ENCODE measurements at regions not wholly inside any gene's neighbourhood (a gene's known extent, or its start where the extent isn't known, plus 50 kb on each side); places are given as distances from the start of the nearest gene placed in this dataset.

DNA sequence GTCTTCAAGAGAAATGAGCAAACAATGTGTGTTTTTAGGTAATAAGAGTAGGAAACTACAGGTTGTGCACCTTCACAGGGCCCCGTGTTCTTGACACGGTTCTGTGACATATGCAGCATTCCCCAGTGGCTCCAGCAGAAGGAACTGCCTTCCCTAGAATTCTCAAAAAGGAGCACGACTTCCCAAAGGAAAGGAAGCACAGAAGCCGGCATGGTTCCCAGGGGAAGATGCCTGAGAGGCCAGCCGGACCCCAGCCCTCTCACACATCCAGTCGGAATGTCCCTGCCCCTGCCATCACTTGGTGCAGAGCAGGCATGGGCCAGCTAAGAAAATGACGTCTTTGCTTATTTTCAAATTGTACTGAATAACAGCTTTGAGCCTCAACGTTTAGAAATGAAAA is 187.3 kb upstream of the NSMCE3 start:
- intact Hi-C loops (cut with micrococcal nuclease): no loop called here

DNA sequence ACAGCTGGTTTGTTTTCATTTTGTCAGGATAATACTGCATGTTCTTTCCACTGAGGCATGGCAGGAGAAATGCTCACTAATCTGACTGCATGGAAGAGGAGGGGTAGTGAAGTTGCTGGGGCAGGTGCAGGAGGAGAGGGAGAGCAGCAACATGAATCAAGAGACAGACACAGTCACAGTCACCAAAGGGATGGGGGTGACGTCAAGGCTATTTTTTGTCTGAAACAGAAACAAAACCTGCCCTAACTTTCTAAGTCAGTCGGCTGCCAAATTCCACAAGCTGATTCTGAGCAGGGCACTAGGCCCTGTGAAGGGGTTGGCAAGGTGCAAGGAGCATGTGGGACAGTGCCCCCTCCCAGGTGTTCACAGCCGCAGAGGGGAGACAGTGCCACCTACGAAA is 186.6 kb upstream of the NSMCE3 start:
- intact Hi-C loops (cut with micrococcal nuclease): no loop called here

DNA sequence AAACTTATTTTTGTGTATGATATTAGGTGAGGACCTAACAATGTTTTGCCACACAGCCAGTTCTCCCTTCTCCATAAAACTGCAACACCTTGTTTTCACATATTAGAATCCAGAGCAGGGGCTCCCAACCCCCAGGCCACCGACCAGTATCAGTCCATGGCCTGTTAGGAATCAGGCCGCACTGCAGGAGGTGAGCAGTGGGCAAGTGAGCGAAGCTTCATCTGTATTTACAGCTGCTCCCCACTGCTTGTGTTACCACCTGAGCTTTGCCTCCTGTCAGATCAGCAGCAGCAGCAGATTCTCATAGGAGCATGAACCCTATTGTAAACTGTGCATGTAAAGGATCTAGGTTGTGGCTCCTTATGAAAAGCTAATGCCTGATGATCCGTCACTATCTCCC is 185.9 kb upstream of the NSMCE3 start:
- intact Hi-C loops (cut with micrococcal nuclease): no loop called here

DNA sequence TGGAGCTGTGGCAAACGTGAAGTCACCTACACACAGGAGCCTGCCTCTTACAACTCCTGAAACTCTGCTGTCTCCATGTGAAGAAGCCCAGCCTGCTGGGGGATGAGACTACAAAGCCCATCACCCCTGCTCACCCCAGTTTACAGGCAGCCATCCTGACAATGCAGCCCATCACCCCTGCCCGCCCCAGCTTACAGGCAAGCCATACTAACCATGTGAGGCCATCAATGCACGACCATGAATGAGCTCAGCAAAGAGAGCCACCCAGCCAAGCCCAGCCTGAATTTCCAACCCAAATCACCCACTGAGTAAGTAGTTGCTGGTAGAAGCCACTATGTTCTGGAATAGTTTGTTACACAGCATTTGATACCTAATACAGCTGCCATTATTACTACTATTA is 185.4 kb upstream of the NSMCE3 start:
- intact Hi-C loops (cut with micrococcal nuclease): no loop called here

DNA sequence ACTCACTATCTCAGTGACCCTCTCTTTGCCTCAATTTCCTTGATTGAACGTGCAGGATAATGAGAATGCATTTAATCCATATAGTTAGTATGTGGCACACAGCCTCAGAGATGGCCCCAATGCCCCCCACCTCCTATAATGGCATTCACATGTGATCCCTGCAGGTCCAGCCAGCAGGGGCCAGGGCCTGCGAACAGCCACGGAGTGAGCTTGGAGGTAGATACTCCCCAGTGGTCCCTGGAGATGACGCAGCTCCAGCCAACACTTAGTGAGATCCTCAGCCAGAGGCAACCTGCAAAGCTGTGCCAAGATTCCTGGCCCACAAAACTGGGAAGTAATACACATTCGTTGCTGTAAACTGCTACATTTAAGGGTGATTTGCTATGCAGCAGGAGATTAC is 184.9 kb upstream of the NSMCE3 start:
- intact Hi-C loops (cut with micrococcal nuclease): no loop called here

DNA sequence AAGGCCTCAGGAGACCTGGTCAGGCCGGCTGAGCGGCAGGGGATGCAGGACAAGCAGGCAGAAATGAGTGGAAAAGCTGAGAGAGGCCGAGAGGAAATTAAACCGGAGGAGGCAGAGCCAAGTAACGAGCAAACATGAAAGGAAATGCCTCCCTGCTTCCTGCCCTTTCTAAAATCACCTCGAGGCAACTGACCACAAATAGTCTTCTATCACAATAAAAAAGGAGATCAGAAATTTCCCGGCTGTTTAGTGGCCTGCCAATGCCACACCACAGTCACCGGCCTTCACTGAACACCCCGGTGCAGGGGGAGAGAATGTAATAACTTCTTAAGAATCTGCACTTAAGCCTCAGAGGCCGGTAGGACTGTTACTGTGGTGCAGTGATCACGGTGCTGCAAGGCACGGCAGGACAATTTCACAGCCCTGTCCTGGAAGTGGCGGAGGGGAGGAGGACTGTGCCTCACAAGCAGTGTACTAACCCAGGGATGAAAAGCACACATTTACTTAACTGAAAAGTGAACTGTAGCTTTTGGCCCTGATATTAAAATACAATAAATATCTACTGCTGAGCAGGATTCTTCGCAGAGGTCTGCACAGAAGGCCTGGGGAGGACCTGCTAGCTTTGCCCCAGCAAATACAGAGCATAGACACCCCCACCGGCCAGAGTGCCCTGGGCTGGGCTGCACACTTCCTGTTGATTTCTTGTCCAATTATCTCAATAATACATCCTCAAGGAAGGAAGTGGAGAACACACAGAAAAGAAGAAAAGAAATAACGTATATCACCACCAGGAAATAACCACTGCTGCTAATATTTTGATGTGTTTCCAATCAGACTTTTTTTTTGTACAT is 183.5 kb upstream of the NSMCE3 start:
- intact Hi-C loops (cut with micrococcal nuclease): no loop called here

DNA sequence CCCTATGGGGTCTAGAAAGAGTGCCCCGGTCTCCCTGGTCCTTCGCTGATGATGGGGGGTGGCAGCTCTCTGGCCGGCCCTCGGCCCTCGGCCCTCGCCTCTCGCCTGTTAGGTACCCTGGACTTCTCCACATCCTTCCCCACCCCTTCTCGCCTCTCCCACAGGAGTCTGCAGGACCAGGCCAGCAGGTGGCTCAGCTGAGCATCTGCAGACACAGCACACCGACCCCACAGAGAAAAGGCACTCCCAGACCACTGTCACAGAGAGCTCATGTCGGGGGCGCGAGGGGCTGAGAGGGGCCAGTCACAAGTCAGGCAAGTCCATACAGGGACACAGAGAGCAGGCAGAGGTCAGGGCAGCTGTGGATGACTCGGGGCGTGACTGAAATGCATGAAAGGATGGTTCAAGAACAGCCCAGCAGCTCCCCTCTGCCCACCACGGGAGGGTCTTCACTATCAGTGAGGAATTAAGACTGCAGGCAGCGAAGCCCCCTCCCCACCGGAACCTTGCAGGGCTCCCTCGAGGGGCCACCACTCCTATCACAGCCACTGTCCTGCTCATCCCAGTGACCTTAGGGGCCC is 181.7 kb upstream of the NSMCE3 start:
- intact Hi-C loops (cut with micrococcal nuclease): no loop called here

DNA sequence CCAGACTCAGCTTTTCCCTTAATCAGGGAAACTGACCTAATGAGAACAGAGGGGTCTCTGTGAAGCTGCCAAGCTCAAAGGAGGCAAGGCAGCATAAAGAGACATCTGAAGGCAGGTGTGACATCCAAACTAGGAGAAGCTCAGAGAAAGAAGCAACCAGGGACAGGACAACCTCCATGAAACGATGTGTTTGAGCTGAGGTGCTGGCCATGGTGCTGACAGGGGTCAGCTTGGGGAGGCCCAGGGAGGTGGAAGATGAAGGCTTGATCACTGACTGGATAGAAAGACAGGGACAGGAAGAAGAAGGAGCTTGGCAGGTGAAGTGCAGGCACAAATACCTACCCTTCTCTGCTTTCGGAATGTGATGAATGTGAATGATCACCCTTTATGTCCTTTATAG is 179.5 kb upstream of the NSMCE3 start:
- intact Hi-C loops (cut with micrococcal nuclease): no loop called here

DNA sequence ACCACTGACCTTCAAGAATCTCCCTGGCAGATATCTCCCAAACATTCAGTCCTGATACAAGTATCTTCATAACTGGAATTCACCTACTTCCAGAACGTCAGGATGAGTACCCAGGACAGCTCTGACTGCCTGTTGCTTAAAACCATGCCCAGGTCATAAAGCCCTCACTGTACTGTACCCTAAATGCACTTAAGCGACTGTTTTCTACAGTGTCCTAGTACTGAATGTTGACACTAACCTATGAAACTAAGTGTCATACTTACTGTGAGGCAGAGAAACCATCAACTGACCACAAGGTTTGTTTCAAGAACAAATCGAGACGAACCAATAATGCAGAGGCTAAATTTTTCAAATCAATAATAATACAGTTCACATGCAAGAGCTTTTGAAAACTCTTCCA is 178.7 kb upstream of the NSMCE3 start:
- intact Hi-C loops (cut with micrococcal nuclease): no loop called here

DNA sequence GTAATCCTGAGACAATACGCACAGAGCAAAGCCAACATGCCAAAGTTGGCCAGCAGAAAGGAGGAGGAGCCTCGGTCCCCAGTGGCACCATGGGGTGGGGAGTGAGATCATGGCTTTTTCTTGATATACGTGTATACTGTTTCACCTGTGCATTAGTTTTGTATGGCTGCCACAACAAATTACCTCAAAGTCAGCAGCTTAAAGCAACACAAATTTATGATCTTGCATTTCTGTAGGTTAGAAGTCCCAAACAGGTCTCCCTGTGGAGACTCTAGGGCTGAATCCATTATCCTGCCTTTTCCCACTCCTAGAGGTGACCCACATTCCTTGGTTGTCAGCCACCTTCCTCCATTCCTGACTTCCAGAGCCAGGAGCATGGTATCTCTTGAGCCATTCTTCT is 176.9 kb upstream of the NSMCE3 start:
- intact Hi-C loops (cut with micrococcal nuclease): no loop called here

DNA sequence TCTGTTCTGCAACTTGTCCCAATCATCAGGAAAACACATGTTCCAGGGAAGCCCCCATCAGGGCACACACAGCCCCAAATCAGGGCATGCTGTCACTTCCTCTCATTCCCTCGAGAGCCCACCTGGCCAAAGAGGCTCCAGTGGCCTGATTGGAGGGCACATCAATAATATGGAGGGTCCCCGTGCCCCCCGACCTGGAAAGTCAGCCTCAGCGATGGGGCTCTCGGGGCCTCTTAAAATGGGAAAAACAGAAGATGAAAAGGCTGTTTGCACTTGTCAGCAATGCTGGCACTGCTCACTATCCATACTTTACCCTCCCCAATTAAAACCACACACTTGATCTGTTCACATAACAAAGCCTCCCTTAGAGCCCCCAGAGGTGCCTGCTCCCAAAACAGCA is 172.9 kb upstream of the NSMCE3 start:
- intact Hi-C loops (cut with micrococcal nuclease): no loop called here

DNA sequence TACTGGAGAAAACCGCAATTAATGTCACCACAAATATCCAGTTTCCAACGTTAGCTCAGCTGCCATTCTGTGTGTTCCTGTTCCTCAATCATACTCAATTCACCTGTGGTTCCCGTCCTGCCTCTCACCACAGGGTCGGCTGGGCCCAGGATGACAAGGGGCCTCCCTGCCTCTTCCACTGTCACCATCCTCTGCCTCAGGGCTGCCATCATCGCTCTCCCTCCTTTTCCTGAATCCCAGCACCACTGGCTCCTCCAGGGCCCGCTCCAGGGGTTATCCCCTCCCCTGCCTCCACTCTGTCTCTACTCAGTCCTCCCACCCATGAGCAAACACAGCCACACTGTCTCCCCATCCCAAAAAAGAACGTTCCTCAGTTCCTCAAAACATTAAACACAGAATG is 170.9 kb upstream of the NSMCE3 start:
- intact Hi-C loops (cut with micrococcal nuclease): no loop called here

DNA sequence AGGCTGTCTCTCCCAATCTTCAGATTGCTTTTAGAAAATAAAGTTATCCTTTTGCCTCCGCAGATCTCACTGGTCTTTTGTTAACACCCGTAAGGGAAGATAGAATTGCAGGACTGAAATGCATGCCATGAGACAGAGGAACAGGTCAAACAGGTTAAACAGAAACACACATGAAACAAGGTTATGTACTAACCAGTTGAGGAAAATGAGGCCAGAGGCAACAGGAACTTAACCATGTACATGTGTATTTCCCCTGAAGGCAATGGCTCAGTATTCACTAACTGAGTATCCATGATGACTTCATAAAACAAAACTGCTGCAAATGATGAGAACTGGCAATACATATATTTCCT is 169.1 kb upstream of the NSMCE3 start:
- intact Hi-C loops (cut with micrococcal nuclease): no loop called here

DNA sequence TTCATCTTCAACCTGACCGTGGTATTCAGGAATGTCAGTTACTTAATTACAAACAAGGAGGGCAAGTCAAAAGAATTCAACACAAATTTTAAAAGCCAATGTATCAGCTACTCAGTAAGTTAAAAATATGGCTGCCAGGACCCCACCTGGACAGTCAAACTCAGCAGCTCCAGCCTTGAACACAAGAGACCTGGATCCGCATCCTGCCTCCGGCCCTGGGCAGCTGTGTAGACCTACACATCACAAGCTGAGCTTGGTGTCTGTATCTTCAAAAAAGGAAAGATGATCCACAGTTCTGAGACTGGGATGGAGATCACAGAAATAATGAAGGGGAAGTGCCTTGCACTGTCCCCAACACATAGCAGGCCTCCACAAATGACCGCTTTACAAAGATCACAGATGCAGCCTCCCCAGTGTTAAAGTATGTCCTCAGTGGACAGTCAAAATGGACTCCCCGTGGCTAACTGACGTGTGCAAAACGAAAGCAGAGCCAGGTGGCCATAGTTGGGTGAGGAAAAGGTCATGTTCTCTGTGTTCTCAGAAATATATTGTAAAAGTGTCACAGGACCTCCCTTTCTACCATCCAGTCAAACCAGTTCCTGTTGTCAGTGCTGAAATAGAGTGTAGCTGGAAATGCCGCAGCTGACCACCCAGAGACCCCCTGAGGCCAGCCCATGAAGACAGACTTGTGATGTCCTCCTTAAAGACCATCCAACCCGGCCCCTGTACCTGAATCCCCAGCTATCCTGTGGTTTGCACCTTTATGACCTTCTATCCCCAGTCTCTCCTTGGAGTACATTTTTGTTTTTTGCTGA is 168.5 kb upstream of the NSMCE3 start:
- intact Hi-C loops (cut with micrococcal nuclease): no loop called here

DNA sequence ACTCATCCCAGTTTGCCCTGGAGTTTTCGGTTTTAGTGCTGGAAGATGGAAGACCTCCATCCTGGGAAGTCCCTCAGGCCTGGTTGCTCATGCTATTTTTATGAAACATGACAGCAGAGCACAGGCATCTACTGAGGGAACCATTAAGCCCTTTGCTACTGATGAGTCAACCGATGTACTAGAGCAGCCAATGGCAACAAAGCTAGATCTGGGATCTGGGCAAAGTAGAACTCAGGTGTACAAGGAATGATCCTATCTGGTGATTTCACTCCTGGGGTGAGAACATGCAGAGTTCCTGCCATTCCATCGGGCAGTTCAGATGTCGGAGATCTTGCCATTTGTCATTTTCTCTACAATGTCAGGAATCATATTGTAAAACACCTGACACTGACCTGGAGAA is 166.2 kb upstream of the NSMCE3 start:
- intact Hi-C loops (cut with micrococcal nuclease): no loop called here

DNA sequence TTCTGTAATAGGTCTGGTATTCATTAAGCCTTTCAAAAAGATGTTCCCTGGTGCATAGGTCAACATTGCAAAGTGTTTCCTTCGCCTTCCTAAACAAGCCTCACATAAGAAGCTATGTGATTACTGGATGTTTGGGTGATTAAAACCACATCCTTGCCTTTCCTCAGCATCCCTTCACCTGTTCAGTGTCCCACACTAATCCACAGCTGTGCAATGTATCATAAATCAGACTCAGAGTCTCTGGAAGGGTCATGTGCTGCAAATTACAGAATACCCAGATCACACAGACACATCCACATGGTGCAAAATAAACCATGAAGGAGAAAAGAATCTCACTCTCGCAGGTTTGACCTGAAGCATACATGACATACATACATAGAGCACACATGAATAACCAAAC is 164.7 kb upstream of the NSMCE3 start:
- intact Hi-C loops (cut with micrococcal nuclease): no loop called here

DNA sequence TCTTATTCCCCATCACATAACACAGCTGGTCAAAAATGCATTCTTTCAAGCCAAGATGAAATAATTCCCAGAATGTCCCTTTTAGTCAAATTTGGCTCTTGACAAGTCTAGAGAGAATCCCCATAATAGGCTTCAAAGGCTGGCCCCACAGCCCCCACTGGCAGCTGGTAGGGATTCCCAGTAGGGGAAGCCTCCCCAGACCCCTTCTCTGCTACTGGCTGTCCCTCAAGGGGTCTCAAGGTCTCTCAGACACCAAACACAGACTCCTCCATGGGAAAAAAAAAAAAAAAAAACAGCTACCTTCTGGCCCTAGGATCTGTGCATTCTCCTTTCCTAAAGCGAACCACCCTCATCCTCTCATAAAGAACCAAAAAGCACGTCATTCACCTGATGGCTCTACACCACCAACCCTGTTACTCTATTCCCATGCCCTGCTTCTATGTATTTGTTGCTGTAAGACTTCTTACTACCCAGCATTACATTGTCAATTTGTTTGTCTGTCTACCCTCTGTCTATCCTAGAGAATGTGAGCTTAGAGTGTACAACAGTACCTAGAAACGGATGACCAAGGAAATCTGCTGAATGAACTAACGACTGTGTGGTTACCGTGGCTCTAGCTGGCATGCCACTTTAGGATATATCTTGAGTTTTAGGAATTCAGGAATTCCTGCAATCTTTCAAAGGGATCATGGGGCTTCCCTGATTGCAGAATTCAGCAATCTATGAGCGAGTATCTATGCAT is 164.1 kb upstream of the NSMCE3 start:
- intact Hi-C loops (cut with micrococcal nuclease): no loop called here

DNA sequence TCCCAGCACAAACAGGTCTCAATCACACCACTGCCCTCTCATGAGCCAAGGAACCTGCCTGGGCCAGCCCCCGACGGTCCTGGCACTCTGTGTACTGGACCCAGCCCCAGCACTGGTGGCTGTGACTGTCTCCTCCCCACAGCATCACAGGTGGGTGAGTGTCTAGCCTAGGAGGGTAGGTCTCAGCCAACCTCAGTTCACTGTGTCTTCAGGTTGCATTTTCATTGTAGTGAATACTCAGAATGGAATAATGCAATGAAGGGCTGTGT is 163.4 kb upstream of the NSMCE3 start:
- intact Hi-C loops (cut with micrococcal nuclease): no loop called here

DNA sequence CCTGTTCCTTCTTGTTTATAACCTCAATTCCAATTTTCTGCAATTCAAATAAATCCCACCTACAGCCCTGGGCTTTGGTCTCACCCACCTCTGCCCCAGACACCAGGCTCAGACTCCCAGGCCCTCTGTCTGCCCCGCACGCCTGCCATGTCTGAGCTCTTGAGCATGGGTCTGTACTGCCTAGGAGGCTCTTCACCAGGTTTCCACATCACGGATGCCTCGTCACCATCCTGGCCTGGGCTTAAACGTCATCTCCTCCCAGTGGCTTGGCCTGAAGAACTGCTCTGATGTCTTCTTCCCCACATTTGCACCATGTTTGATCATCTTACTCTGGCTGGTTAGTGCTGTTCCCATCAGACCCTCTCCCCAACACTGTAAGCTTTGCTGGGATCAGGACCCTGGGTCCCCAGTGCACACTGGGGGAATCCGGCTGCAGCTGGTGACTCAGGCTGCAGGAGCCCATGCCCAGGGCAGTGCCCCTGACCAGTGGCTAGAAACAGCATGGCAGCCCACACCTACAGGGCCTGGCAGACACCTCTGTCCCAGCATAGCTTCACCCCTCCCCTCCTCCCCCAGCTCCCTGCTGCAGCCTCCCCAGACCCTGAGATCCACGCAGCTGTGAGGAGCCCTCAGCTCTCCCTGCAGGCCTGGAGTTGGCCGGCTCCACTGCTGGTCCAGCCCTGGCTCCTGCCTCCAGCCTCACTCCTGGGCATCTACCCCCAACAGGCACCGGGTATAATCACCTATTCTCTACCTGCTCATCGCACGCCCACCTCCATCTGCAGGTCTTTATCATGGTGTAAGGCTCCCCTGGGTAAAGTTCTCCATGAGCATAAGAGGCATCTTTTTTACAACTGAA is 162.8 kb upstream of the NSMCE3 start:
- intact Hi-C loops (cut with micrococcal nuclease): no loop called here

DNA sequence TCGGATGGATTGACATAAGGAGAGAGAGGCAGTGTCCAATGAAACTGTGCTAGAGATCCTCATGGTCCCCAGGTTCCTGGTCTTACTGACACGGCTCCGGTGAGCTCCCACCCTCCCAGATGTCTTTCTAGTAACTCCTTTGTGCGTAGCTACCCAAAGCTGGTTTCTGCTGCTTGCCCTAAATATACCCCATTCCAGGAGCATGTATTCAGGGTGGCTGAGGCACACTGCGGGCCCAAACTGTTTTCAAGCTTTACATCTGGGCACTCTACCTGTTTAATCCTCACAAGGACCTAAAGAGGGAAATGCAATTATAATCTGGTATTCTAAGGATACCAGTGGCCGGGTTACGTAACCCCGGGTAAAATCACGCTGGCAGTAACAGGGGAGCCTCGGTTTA is 161.2 kb upstream of the NSMCE3 start:
- intact Hi-C loops (cut with micrococcal nuclease): no loop called here

DNA sequence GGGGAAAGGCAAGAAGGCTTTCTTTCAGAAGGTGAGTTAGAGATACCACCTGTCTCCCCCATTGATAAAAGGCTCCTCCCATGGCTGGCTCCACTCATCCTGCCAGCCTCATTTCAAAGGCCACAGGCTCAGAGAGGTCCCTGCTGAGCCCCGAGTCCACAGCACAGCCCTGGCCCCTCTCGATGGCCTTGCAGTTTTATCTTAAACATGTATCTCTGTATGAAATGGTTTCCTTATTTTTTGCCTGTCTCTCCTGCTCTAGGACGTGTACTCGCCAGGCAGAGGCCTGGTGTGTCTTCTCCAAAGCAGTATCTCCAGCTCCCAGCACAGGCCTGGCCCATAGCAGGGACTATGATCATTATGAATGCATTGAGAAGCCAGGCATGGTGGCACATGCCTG is 160.5 kb upstream of the NSMCE3 start:
- intact Hi-C loops (cut with micrococcal nuclease): no loop called here
